ENCODE measurements at regions not wholly inside any gene's neighbourhood (a gene's known extent, or its start where the extent isn't known, plus 50 kb on each side); places are given as distances from the start of the nearest gene placed in this dataset.

DNA sequence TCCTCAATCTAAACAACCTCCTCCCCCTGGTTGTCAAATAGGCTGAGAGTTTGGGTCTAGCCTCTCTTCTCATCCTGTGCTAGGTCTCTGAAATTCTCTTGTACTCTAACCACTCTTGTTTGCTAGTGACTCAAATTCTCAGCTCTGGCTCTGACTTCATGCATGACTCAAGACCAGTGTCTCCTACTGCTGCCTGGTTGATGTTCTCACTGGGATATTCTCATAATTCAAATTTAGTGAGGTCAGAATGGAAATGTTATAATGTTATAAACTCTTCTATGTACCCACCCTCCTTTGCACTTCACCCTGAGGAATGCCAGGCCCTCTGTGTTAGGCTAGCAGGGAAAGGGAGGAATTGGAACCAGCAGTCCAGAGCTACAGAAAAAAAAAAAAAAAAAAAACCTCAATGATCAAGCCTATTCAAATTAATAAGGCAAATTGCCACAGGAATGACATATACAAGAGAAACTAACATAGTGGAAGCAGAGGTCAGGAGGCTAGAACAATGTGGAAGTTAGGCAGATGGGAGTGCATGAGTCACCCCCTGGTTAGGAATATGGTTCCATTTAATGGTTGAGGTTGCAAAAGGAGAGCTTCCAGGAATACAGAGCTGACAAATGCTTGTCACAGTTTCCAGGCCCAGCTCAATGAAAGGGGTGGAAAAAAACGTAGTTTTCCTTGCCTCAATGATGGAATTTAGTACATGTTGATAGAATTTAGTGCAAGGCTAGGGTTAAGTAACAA is 459.5 kb downstream of the RMST start:
- no peak for DNase-seq (ENCODE audit: low spot score)
- POLR2A ChIA-PET, result interaction anchor here (0.7 kb wide), 1 partner anchor 156 kb away, joined by 3 read pairs; no protein-coding TSS in a partner anchor
- H3K9me2 ChIP-seq (ENCODE audit: insufficient read depth, low read length), result no peaks in the 10 kb centered on the region
- no TSS peak for BruUV-seq (replicated peaks)
- H3K4me2 ChIP-seq (ENCODE audit: low read length), result no peak overlapping the region
- no peaks in the 10 kb centered on the region for H4K20me1 ChIP-seq (ENCODE audit: insufficient read depth, low read length)
- no peaks in the 10 kb centered on the region for H3K36me3 ChIP-seq (ENCODE audit: insufficient read depth, low read length)
- no peaks in the 10 kb centered on the region for H3K79me2 ChIP-seq (ENCODE audit: insufficient read depth, low read depth, low read length)
- TF ChIP-seq, protein P1, sequence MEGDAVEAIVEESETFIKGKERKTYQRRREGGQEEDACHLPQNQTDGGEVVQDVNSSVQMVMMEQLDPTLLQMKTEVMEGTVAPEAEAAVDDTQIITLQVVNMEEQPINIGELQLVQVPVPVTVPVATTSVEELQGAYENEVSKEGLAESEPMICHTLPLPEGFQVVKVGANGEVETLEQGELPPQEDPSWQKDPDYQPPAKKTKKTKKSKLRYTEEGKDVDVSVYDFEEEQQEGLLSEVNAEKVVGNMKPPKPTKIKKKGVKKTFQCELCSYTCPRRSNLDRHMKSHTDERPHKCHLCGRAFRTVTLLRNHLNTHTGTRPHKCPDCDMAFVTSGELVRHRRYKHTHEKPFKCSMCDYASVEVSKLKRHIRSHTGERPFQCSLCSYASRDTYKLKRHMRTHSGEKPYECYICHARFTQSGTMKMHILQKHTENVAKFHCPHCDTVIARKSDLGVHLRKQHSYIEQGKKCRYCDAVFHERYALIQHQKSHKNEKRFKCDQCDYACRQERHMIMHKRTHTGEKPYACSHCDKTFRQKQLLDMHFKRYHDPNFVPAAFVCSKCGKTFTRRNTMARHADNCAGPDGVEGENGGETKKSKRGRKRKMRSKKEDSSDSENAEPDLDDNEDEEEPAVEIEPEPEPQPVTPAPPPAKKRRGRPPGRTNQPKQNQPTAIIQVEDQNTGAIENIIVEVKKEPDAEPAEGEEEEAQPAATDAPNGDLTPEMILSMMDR (conservative IDR thresholded peaks at IDR 0.05; ENCODE audit: low read length), result no peak
- no peak for TF ChIP-seq EZH2phosphoT487 (IDR thresholded peaks at IDR 0.05; ENCODE audit: borderline replicate concordance, low read depth, low read length)
- no peak overlapping the region for H3K4me3 ChIP-seq (ENCODE audit: low read depth, low read length, poor library complexity, severe bottlenecking)
- no peaks in the 10 kb centered on the region for H3K9me3 ChIP-seq (ENCODE audit: low read length)
- intact Hi-C loops (cut with micrococcal nuclease; ENCODE audit: unreplicated experiment), result no loop called here
- CTCF ChIA-PET (ENCODE audit: unreplicated experiment), result no interaction called here
- no peak overlapping the region for H3K27ac ChIP-seq (ENCODE audit: low read depth, low read length, poor library complexity, severe bottlenecking)
- H2AFZ ChIP-seq (ENCODE audit: low read length), result no peak overlapping the region
- no peaks in the 10 kb centered on the region for H3K4me1 ChIP-seq (ENCODE audit: insufficient read depth, low read length, poor library complexity, severe bottlenecking)

DNA sequence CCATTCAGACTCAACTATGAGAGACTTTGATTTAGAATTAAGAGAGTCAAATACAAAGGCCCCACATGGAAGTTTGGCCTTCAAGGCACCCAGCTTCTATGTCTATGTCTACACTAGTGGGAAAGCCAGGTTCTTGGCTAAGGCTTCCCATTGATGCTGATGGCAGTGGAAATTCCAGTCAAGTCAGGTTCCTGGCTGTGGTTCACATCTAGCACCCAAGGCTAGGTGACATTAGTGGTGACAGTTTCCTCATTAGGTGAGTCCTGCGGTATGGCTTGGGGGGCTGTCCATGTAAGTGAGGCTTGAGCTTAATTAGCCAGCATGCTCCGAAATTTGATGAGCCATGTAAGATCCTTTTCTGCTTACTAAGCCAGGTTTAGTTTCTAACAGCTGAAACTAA is 460.9 kb downstream of the RMST start:
- Histone ChIP-seq H3K4me2 (ENCODE audit: low read length) (no peak overlapping the region), H3K4me3 (ENCODE audit: low read depth, low read length, poor library complexity, severe bottlenecking) (no peak overlapping the region), H3K9me2 (ENCODE audit: insufficient read depth, low read length) (no peaks in the 10 kb centered on the region), H3K36me3 (ENCODE audit: insufficient read depth, low read length) (no peaks in the 10 kb centered on the region), H3K9me3 (ENCODE audit: low read length) (no peaks in the 10 kb centered on the region), H2AFZ (ENCODE audit: low read length) (no peak overlapping the region), H4K20me1 (ENCODE audit: insufficient read depth, low read length) (no peaks in the 10 kb centered on the region), H3K4me1 (ENCODE audit: insufficient read depth, low read length, poor library complexity, severe bottlenecking) (no peaks in the 10 kb centered on the region), H3K27ac (ENCODE audit: low read depth, low read length, poor library complexity, severe bottlenecking) (no peak overlapping the region), H3K79me2 (ENCODE audit: insufficient read depth, low read depth, low read length) (no peaks in the 10 kb centered on the region)
- TF ChIP-seq, protein P1 (conservative IDR thresholded peaks at IDR 0.05; ENCODE audit: low read length), result no peak
- no peak for TF ChIP-seq EZH2phosphoT487 (IDR thresholded peaks at IDR 0.05; ENCODE audit: borderline replicate concordance, low read depth, low read length)
- DNase-seq (ENCODE audit: low spot score), result no peak
- ChIA-PET CTCF (ENCODE audit: unreplicated experiment) (no interaction called here), POLR2A (no interaction called here)
- intact Hi-C loops (cut with micrococcal nuclease; ENCODE audit: unreplicated experiment), result no loop called here
- no TSS peak for BruUV-seq (replicated peaks)

DNA sequence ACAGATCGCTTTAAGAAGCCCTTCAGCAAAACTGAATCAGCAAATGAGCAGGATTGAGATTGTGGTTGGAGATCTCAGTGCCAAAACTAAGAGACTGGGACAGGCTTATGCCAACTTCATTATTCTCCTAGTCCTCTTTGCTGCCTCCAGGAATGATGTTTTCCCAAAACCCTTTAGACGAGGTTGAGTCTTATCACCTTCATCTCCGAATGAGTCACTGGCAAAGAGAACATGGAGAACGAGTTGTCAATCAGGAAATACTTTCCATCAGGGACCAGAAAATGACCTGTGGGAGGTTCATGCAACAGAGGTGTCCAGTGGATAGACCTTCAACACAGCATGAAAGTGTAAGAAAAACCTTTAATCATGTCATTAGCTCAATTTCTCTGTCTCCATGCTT is 461.5 kb downstream of the RMST start:
- Histone ChIP-seq H4K20me1 (ENCODE audit: insufficient read depth, low read length) (no peaks in the 10 kb centered on the region), H3K4me1 (ENCODE audit: insufficient read depth, low read length, poor library complexity, severe bottlenecking) (no peaks in the 10 kb centered on the region), H3K27ac (ENCODE audit: low read depth, low read length, poor library complexity, severe bottlenecking) (no peak overlapping the region), H3K4me2 (ENCODE audit: low read length) (no peak overlapping the region), H2AFZ (ENCODE audit: low read length) (no peak overlapping the region), H3K9me2 (ENCODE audit: insufficient read depth, low read length) (no peaks in the 10 kb centered on the region), H3K79me2 (ENCODE audit: insufficient read depth, low read depth, low read length) (no peaks in the 10 kb centered on the region), H3K4me3 (ENCODE audit: low read depth, low read length, poor library complexity, severe bottlenecking) (no peak overlapping the region), H3K36me3 (ENCODE audit: insufficient read depth, low read length) (no peaks in the 10 kb centered on the region), H3K9me3 (ENCODE audit: low read length) (no peaks in the 10 kb centered on the region)
- TF ChIP-seq, protein P1 (conservative IDR thresholded peaks at IDR 0.05; ENCODE audit: low read length), result no peak
- TF ChIP-seq EZH2phosphoT487 (IDR thresholded peaks at IDR 0.05; ENCODE audit: borderline replicate concordance, low read depth, low read length), result no peak
- intact Hi-C loops (cut with micrococcal nuclease; ENCODE audit: unreplicated experiment), result no loop called here
- no peak for DNase-seq (ENCODE audit: low spot score)
- CTCF ChIA-PET (ENCODE audit: unreplicated experiment), result no interaction called here
- POLR2A ChIA-PET, result no interaction called here
- no TSS peak for BruUV-seq (replicated peaks)
